Urinary bladder (tissue), 3 donors: ENCODE measurements at regions not wholly inside any gene's neighbourhood (a gene's known extent, or its start where the extent isn't known, plus 50 kb on each side); places are given as distances from the start of the nearest gene placed in this dataset.

ENCODE experiments used
- DNase-seq: peaks from one replicate; pipeline ENCODE4 v3.0.0-alpha.2; 2015; ENCODE audit errors: extremely low spot score
- H3K27ac ChIP-seq: one replicate; pipeline ENCODE4 v1.5.1; 2013; ENCODE audit warnings: low read depth, mild to moderate bottlenecking, moderate library complexity
- H3K36me3 ChIP-seq: one replicate; pipeline ENCODE4 v1.6.1; 2013; ENCODE audit warnings: mild to moderate bottlenecking, moderate library complexity; ENCODE audit not compliant: insufficient read depth
- H3K4me1 ChIP-seq: one replicate; pipeline ENCODE4 v1.6.1; 2013; ENCODE audit warnings: mild to moderate bottlenecking, moderate library complexity; ENCODE audit not compliant: insufficient read depth
- H3K4me3 ChIP-seq: one replicate; pipeline ENCODE4 v1.5.1; 2013; ENCODE audit warnings: low read depth, low read length
- WGBS: extraction: QIAGEN DNeasy Blood & Tissue Kit; methylation state at CpG from one replicate; pipeline ENCODE4 v1.1.7; 2013; 5-methylcytosine and 5-hydroxymethylcytosine counted together
- donor health status: healthy with polysubstance abuse.
- donor health status: healthy.

GRCh38 chr12:30399859-30400258 lies 295.8 kb downstream of the IPO8 start:
- 69% methylated on average over 2 of the region's 2 CpGs for WGBS
- no peak for DNase-seq
- Histone ChIP-seq H3K36me3 (no peaks in the 10 kb centered on the region), H3K27ac (no peak overlapping the region), H3K4me3 (no peak overlapping the region), H3K4me1 (no peaks in the 10 kb centered on the region)

GRCh38 chr12:30396576-30396975 lies 299.1 kb downstream of the IPO8 start:
- 68% methylated on average over 2 of the region's 2 CpGs for WGBS
- H3K4me3 ChIP-seq = no peak overlapping the region
- DNase-seq = no peak
- no peaks in the 10 kb centered on the region for H3K36me3 ChIP-seq
- H3K4me1 ChIP-seq = no peaks in the 10 kb centered on the region
- no peak overlapping the region for H3K27ac ChIP-seq

GRCh38 chr12:30395190-30395589 lies 300.5 kb downstream of the IPO8 start:
- WGBS = 57% methylated on average over 3 of the region's 3 CpGs
- Histone ChIP-seq H3K4me3 (no peak overlapping the region), H3K36me3 (no peaks in the 10 kb centered on the region), H3K4me1 (no peaks in the 10 kb centered on the region), H3K27ac (no peak overlapping the region)
- no peak for DNase-seq

GRCh38 chr12:30391766-30392366 lies 303.8 kb downstream of the IPO8 start:
- H3K36me3 ChIP-seq = no peaks in the 10 kb centered on the region
- 86% methylated on average over 5 of the region's 5 CpGs for WGBS

GRCh38 chr12:30385706-30386105 lies 310.0 kb downstream of the IPO8 start:
- 83% methylated on average over 4 of the region's 4 CpGs for WGBS

More at GRCh38 chr12:30391766-30392366, 303.8 kb downstream of the IPO8 start:
- Histone ChIP-seq H3K4me3 (no peak overlapping the region), H3K27ac (no peak overlapping the region), H3K4me1 (no peaks in the 10 kb centered on the region)
- DNase-seq = no peak

GRCh38 chr12:30384976-30385375 lies 310.7 kb downstream of the IPO8 start:
- Histone ChIP-seq H3K4me3 (no peak overlapping the region), H3K4me1 (no peaks in the 10 kb centered on the region), H3K27ac (no peak overlapping the region), H3K36me3 (no peaks in the 10 kb centered on the region)
- WGBS = 74% methylated on average over 1 of the region's 1 CpG
- DNase-seq = no peak

More at GRCh38 chr12:30385706-30386105, 310.0 kb downstream of the IPO8 start:
- Histone ChIP-seq H3K27ac (no peak overlapping the region), H3K4me3 (no peak overlapping the region), H3K4me1 (no peaks in the 10 kb centered on the region), H3K36me3 (no peaks in the 10 kb centered on the region)
- DNase-seq = no peak

GRCh38 chr12:30378307-30378706 lies 317.4 kb downstream of the IPO8 start:
- no peaks in the 10 kb centered on the region for H3K36me3 ChIP-seq
- no peaks in the 10 kb centered on the region for H3K4me1 ChIP-seq
- no peak for DNase-seq
- 92% methylated on average over 1 of the region's 1 CpG for WGBS
- H3K27ac ChIP-seq = no peak overlapping the region
- no peak overlapping the region for H3K4me3 ChIP-seq

GRCh38 chr12:30364822-30365221 lies 330.8 kb downstream of the IPO8 start:
- DNase-seq = no peak
- no peaks in the 10 kb centered on the region for H3K36me3 ChIP-seq

GRCh38 chr12:30361145-30361544 lies 334.5 kb downstream of the IPO8 start:
- 11% methylated on average over 1 of the region's 1 CpG for WGBS
- H3K4me1 ChIP-seq = no peaks in the 10 kb centered on the region
- no peak for DNase-seq
- no peaks in the 10 kb centered on the region for H3K36me3 ChIP-seq
- no peak overlapping the region for H3K27ac ChIP-seq
- no peak overlapping the region for H3K4me3 ChIP-seq

More at GRCh38 chr12:30364822-30365221, 330.8 kb downstream of the IPO8 start:
- no peak overlapping the region for H3K4me3 ChIP-seq
- no peak overlapping the region for H3K27ac ChIP-seq
- H3K4me1 ChIP-seq = no peaks in the 10 kb centered on the region

GRCh38 chr12:30358671-30359070 lies 337.0 kb downstream of the IPO8 start:
- no peak overlapping the region for H3K27ac ChIP-seq
- 61% methylated on average over 3 of the region's 3 CpGs for WGBS
- H3K4me3 ChIP-seq = no peak overlapping the region
- H3K36me3 ChIP-seq = no peaks in the 10 kb centered on the region
- no peak for DNase-seq
- H3K4me1 ChIP-seq = no peaks in the 10 kb centered on the region

GRCh38 chr12:30357766-30358490 lies 337.7 kb downstream of the IPO8 start:
- Histone ChIP-seq H3K27ac (no peak overlapping the region), H3K4me3 (no peak overlapping the region), H3K36me3 (no peaks in the 10 kb centered on the region), H3K4me1 (no peaks in the 10 kb centered on the region)
- 34% methylated on average over 7 of the region's 7 CpGs for WGBS
- no peak for DNase-seq

- Histone ChIP-seq H3K36me3 (no peaks in the 10 kb centered on the region), H3K4me3 (no peak overlapping the region), H3K27ac (no peak overlapping the region), H3K4me1 (no peaks in the 10 kb centered on the region)
- DNase-seq = no peak
- 73% methylated on average over 4 of the region's 4 CpGs for WGBS
Measured at GRCh38 chr12:30345744-30346471, 349.8 kb downstream of the IPO8 start.

- DNase-seq = no peak
- Histone ChIP-seq H3K36me3 (no peaks in the 10 kb centered on the region), H3K27ac (no peak overlapping the region), H3K4me3 (no peak overlapping the region), H3K4me1 (no peaks in the 10 kb centered on the region)
Measured at GRCh38 chr12:30330565-30330964, 365.1 kb downstream of the IPO8 start.

- Histone ChIP-seq H3K4me1 (no peaks in the 10 kb centered on the region), H3K4me3 (no peak overlapping the region), H3K36me3 (no peaks in the 10 kb centered on the region), H3K27ac (no peak overlapping the region)
- WGBS = 65% methylated on average over 2 of the region's 2 CpGs
- DNase-seq = no peak
Measured at GRCh38 chr12:30329281-30329680, 366.4 kb downstream of the IPO8 start.
